Stimulated activated CD8-positive, alpha-beta memory T cell treated with anti-CD3 and anti-CD28 coated beads, Interleukin-15, amount 100 ng/mL, for 24 hours (primary cell): ENCODE measurements at regions not wholly inside any gene's neighbourhood (a gene's known extent, or its start where the extent isn't known, plus 50 kb on each side); places are given as distances from the start of the nearest gene placed in this dataset.

Experiments used
- DNase-seq: peaks from one replicate; pipeline ENCODE4 v3.0.0-alpha.2; 2020; ENCODE audit warnings: low read depth

- DNase-seq: no peak
Measured at GRCh38 chr11:19595840-19596751, 116.5 kb upstream of the NAV2 start.

- DNase-seq: no peak
Measured at GRCh38 chr11:19595499-19595839, 117.2 kb upstream of the NAV2 start.

- DNase-seq: no peak
Measured at GRCh38 chr11:19594326-19594725, 118.3 kb upstream of the NAV2 start.

- no peak for DNase-seq
Measured at GRCh38 chr11:19592842-19593241, 119.8 kb upstream of the NAV2 start.

GRCh38 chr11:19589567-19590260, 122.9 kb upstream of the NAV2 start:
- DNase-seq: no peak

GRCh38 chr11:19587979-19588378, 124.7 kb upstream of the NAV2 start:
- DNase-seq: no peak

GRCh38 chr11:19580646-19581045, 132.0 kb upstream of the NAV2 start:
- DNase-seq: no peak

- no peak for DNase-seq
Measured at GRCh38 chr11:19579957-19580356, 132.7 kb upstream of the NAV2 start.

- no peak for DNase-seq
Measured at GRCh38 chr11:19578871-19579270, 133.8 kb upstream of the NAV2 start.

- no peak for DNase-seq
Measured at GRCh38 chr11:19577976-19578619, 134.5 kb upstream of the NAV2 start.

GRCh38 chr11:19577391-19577975, 135.2 kb upstream of the NAV2 start:
- DNase-seq: no peak

- DNase-seq: no peak
Measured at GRCh38 chr11:19576903-19577302, 135.7 kb upstream of the NAV2 start.

- DNase-seq: no peak
Measured at GRCh38 chr11:19576054-19576453, 136.6 kb upstream of the NAV2 start.

GRCh38 chr11:19574916-19575315, 137.7 kb upstream of the NAV2 start:
- DNase-seq: no peak

- no peak for DNase-seq
Measured at GRCh38 chr11:19573666-19574065, 139.0 kb upstream of the NAV2 start.

- no peak for DNase-seq
Measured at GRCh38 chr11:19571906-19572305, 140.7 kb upstream of the NAV2 start.

GRCh38 chr11:19570889-19571288, 141.7 kb upstream of the NAV2 start:
- DNase-seq: no peak

- DNase-seq: no peak
Measured at GRCh38 chr11:19567996-19568395, 144.6 kb upstream of the NAV2 start.

GRCh38 chr11:19566583-19567379, 145.9 kb upstream of the NAV2 start:
- DNase-seq: no peak

GRCh38 chr11:19565639-19566038, 147.0 kb upstream of the NAV2 start:
- DNase-seq: no peak

GRCh38 chr11:19562156-19562555, 150.5 kb upstream of the NAV2 start:
- DNase-seq: no peak

- no peak for DNase-seq
Measured at GRCh38 chr11:19561011-19561410, 151.6 kb upstream of the NAV2 start.
